SJSA1 (cell line): ENCODE measurements at regions not wholly inside any gene's neighbourhood (a gene's known extent, or its start where the extent isn't known, plus 50 kb on each side); places are given as distances from the start of the nearest gene placed in this dataset.
"Not testable (repeated sequence)": the region's sequence is repeated elsewhere in the genome, so short reads cannot be mapped to it uniquely, and the experiment has no call there.

Experiments
- DNase-seq, 2 experiments: peaks; one replicate each; pipeline ENCODE4 v3.0.0-alpha.2; 2015 to 2020; ENCODE audit warnings: low spot score in 2 of 2, low read depth in 1 of 2
- H3K27ac ChIP-seq: fragments of 250-450 bp; sonication (Bioruptor Pico); 2 replicates; pipeline ENCODE4 v1.5.1; 2020; ENCODE audit warnings: mild to moderate bottlenecking, moderate library complexity
- H3K27me3 ChIP-seq: fragments of 250-450 bp; sonication (Bioruptor Pico); replicated peaks from 2 replicates; pipeline ENCODE4 v1.5.1; 2020; ENCODE audit warnings: mild to moderate bottlenecking, moderate library complexity
- H3K36me3 ChIP-seq: fragments of 250-450 bp; sonication (Bioruptor Pico); 2 replicates; pipeline ENCODE4 v1.5.1; 2020; ENCODE audit warnings: mild to moderate bottlenecking
- H3K4me1 ChIP-seq: fragments of 250-450 bp; sonication (Bioruptor Pico); replicated peaks from 2 replicates; pipeline ENCODE4 v1.6.1; 2021; ENCODE audit warnings: mild to moderate bottlenecking
- H3K4me3 ChIP-seq: fragments of 250-450 bp; sonication (Bioruptor Pico); 2 replicates; pipeline ENCODE4 v1.5.1; 2020; ENCODE audit warnings: mild to moderate bottlenecking
- H3K9me3 ChIP-seq: fragments of 250-450 bp; sonication (Bioruptor Pico); replicated peaks from 2 replicates; pipeline ENCODE4 v1.5.1; 2020; ENCODE audit warnings: mild to moderate bottlenecking

GRCh38 chr19:30943101-30943843, 406.0 kb downstream of the TSHZ3 start:
- Histone ChIP-seq H3K9me3 (no peaks in the 10 kb centered on the region), H3K4me1 (no peaks in the 10 kb centered on the region), H3K27ac (no peak overlapping the region), H3K36me3 (no peaks in the 10 kb centered on the region), H3K27me3 (no peaks in the 10 kb centered on the region), H3K4me3 (no peak overlapping the region)
- no peak for DNase-seq

DNA sequence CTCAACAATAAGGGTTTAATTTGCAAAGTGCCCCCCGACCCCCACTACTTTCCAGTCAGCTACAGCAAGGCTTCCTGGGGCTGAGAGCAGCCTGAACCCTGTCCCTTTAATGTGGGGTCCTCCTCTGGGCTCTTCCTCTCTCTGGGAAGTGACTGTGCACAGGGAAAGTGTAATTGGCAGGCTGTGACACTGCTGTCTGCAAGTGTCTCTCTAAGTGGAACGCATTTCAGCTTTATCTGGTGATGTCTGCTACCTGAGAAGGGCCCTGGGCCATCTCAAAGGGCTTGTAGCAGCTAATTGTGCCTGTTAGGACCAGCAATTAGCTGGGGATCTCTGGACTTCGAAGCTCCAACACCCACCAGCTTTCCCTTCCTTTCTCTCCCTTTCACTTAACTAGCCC, 406.6 kb downstream of the TSHZ3 start:
- no peaks in the 10 kb centered on the region for H3K27me3 ChIP-seq
- no peak overlapping the region for H3K27ac ChIP-seq
- DNase-seq = no peak
- no peak overlapping the region for H3K4me3 ChIP-seq
- H3K36me3 ChIP-seq = no peaks in the 10 kb centered on the region
- no peaks in the 10 kb centered on the region for H3K9me3 ChIP-seq
- H3K4me1 ChIP-seq = no peaks in the 10 kb centered on the region

DNA sequence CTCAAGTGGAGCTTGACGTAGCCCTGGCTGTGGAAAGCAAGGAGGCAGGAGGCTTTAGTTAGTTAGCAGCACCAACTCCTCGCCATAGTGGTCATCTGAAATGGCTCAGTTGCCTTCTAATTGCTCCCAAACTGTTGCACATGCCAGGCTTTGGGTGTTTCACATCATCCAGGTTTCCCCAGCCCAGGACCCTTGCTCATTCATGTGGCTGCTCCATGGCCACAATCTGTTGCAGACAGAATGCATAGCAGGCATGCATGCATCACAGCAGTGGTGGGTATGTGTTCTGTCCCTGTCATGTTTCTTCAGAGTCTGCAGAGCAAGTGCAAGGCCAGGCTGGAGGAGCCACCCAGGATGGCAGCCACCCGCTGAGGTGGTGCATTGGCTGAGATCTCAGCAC, 407.6 kb downstream of the TSHZ3 start:
- Histone ChIP-seq H3K27me3 (no peaks in the 10 kb centered on the region), H3K27ac (no peak overlapping the region), H3K4me1 (no peaks in the 10 kb centered on the region), H3K4me3 (no peak overlapping the region), H3K36me3 (no peaks in the 10 kb centered on the region), H3K9me3 (no peaks in the 10 kb centered on the region)
- DNase-seq = no peak

- Histone ChIP-seq H3K27ac (no peak overlapping the region), H3K4me1 (no peaks in the 10 kb centered on the region), H3K4me3 (no peak overlapping the region), H3K27me3 (no peaks in the 10 kb centered on the region), H3K9me3 (no peaks in the 10 kb centered on the region), H3K36me3 (no peaks in the 10 kb centered on the region)
- no peak for DNase-seq
Observed at GRCh38 chr19:30936276-30936675, 413.0 kb downstream of the TSHZ3 start.

GRCh38 chr19:30935146-30935545, 414.1 kb downstream of the TSHZ3 start:
- H3K36me3 ChIP-seq = no peaks in the 10 kb centered on the region
- H3K27ac ChIP-seq = no peak overlapping the region
- no peak overlapping the region for H3K4me3 ChIP-seq
- no peaks in the 10 kb centered on the region for H3K27me3 ChIP-seq
- no peaks in the 10 kb centered on the region for H3K4me1 ChIP-seq
- H3K9me3 ChIP-seq = no peaks in the 10 kb centered on the region
- DNase-seq = no peak

DNA sequence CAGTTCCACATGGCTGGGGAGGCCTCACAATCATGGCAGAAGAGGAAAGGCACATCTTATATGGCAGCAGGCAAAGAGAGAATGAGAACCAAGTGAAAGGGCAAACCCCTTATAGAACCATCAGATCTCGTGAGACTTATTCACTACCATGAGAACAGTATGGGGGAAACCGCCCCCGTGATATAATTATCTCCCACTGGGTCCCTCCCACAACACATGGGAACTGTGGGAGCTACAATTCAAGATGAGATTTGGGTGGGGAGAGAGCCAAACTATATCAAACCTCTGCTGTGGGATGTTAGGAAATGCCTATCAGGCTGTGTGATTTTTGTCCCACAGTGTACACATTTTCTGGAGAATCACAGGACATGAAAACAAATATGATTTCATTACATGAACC, 415.8 kb downstream of the TSHZ3 start:
- DNase-seq, H3K4me3 ChIP-seq, H3K4me1 ChIP-seq, H3K27ac ChIP-seq, H3K9me3 ChIP-seq, H3K27me3 ChIP-seq, H3K36me3 ChIP-seq: not testable (repeated sequence)

GRCh38 chr19:30932854-30933253, 416.4 kb downstream of the TSHZ3 start:
- Histone ChIP-seq H3K36me3 (no peaks in the 10 kb centered on the region), H3K27me3 (no peaks in the 10 kb centered on the region), H3K4me3 (no peak overlapping the region), H3K9me3 (peaks cover 6% of the 10 kb centered on the region), H3K4me1 (no peaks in the 10 kb centered on the region), H3K27ac (no peak overlapping the region)
- no peak for DNase-seq

GRCh38 chr19:30930941-30931706, 418.1 kb downstream of the TSHZ3 start:
- no peak for DNase-seq
- Histone ChIP-seq H3K9me3 (peaks cover 6% of the 10 kb centered on the region), H3K27me3 (no peaks in the 10 kb centered on the region), H3K4me1 (no peaks in the 10 kb centered on the region), H3K27ac (no peak overlapping the region), H3K4me3 (no peak overlapping the region), H3K36me3 (no peaks in the 10 kb centered on the region)

DNA sequence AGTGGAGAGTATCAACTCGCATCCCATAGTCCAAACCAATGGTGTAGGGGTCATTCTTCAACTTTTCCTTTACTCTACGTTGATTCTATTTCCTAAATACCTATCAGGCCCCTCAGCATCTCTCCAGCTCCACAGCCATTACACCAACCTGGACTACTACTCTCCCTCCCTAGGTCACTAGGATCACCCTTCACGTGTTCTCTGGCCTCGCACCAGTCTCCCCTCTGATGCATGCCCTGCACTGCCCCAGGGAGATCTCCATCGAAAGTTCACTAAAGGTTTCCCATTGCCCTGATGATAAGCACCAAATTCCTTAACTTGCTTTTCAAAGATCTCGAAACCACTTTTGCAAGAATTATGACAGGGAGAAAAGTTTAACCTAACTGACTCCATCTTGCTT, 421.5 kb downstream of the TSHZ3 start:
- H3K27me3 ChIP-seq = no peaks in the 10 kb centered on the region; the same call in 1 of the 2 replicates
- H3K27ac ChIP-seq = no peak overlapping the region
- H3K9me3 ChIP-seq = peaks cover 6% of the 10 kb centered on the region
- DNase-seq = no peak
- no peak overlapping the region for H3K4me3 ChIP-seq
- no peaks in the 10 kb centered on the region for H3K4me1 ChIP-seq
- H3K36me3 ChIP-seq = no peaks in the 10 kb centered on the region

DNA sequence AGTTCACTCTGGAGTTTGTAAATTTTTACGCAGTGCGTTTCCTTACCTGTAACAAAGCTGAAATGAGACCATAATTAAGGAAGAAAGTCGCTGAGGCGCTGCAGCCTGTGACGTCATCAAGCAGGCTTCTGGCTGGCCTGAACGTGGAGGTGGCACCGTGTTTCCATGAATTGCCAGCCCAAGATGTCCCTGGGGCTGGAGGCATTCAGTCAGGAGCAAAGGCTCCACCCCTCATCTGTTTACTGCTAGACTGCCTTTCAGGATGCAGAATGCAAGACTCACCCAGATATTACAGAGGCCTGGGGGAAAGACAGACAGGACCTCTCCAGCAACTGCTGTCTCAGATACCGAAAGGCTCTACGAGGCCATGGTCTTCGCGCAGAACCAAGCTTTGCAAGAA, 424.6 kb downstream of the TSHZ3 start:
- no peak for DNase-seq
- no peaks in the 10 kb centered on the region; the same call in 1 of the 2 replicates for H3K27me3 ChIP-seq
- H3K4me3 ChIP-seq = no peak overlapping the region
- H3K9me3 ChIP-seq = peaks cover 6% of the 10 kb centered on the region
- H3K36me3 ChIP-seq = no peaks in the 10 kb centered on the region
- no peak overlapping the region for H3K27ac ChIP-seq
- no peaks in the 10 kb centered on the region for H3K4me1 ChIP-seq

DNA sequence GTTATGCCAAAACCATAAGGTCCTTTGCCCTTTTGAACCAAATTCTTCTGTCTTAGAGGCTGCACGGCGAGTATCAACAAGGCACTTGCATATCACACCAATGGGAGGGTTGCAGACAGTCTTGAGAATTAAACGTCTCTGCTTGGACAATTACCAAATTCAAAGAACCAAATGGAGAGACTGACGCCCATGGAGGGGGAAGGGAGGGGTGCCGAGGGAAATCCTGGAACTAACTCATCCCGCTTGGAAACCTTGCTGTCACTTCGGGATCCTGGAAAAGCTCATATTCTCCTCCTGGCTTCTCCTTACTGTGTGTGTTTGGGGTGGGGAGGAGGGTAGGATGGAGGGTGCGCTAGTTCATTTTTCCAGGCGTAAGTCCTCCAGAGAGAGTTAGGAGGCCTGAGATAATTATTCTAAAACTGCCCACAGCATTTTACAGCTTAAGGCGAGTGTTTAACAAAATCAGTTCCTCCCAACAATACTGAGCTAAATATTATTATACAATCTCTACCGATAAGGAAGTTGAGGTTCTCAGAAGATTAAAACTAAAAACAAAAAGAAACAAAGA, 425.1 kb downstream of the TSHZ3 start:
- H3K27me3 ChIP-seq = no peaks in the 10 kb centered on the region; the same call in 1 of the 2 replicates
- H3K4me3 ChIP-seq = no peak overlapping the region
- H3K36me3 ChIP-seq = no peaks in the 10 kb centered on the region
- H3K4me1 ChIP-seq = no peaks in the 10 kb centered on the region
- H3K27ac ChIP-seq = no peak overlapping the region
- H3K9me3 ChIP-seq = peaks cover 6% of the 10 kb centered on the region
- DNase-seq = no peak

GRCh38 chr19:30923621-30924020, 425.6 kb downstream of the TSHZ3 start:
- Histone ChIP-seq H3K27ac (no peak overlapping the region), H3K27me3 (no peaks in the 10 kb centered on the region; the same call in 1 of the 2 replicates), H3K4me3 (no peak overlapping the region), H3K9me3 (peaks cover 4% of the 10 kb centered on the region), H3K36me3 (no peaks in the 10 kb centered on the region), H3K4me1 (no peaks in the 10 kb centered on the region)
- no peak for DNase-seq

- Histone ChIP-seq H3K9me3 (no peaks in the 10 kb centered on the region; the same call in 1 of the 2 replicates), H3K27ac (no peak overlapping the region), H3K27me3 (no peaks in the 10 kb centered on the region; the same call in 1 of the 2 replicates), H3K36me3 (no peaks in the 10 kb centered on the region), H3K4me1 (no peaks in the 10 kb centered on the region), H3K4me3 (no peak overlapping the region)
- no peak for DNase-seq
Observed at GRCh38 chr19:30923096-30923495, 426.1 kb downstream of the TSHZ3 start.

GRCh38 chr19:30920222-30920621, 429.0 kb downstream of the TSHZ3 start:
- Histone ChIP-seq H3K9me3 (no peaks in the 10 kb centered on the region), H3K36me3 (no peaks in the 10 kb centered on the region), H3K27me3 (no peaks in the 10 kb centered on the region; the same call in 1 of the 2 replicates), H3K27ac (no peak overlapping the region), H3K4me3 (no peak overlapping the region), H3K4me1 (no peaks in the 10 kb centered on the region)
- DNase-seq = no peak
